ENCODE measurements at regions not wholly inside any gene's neighbourhood (a gene's known extent, or its start where the extent isn't known, plus 50 kb on each side); places are given as distances from the start of the nearest gene placed in this dataset.

DNA sequence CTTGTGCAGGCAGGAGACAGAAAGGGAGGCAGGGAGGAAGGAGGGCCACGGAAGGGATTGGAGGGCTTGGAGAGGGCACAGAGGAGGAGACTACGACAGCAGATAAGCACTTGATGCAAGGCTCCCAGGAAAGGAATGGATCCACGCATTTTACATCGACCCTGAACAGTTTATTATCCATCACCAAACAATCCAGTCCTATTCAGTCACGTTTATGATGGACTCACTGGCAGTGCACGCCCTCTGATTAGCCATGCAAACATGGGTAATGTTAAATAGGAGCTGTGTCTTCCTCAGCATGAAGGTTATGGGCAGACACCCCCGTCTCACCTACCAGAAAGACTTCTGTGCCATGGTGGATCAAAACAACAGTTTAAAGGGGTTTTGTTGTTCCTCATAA is 80.2 kb upstream of the SNRK start:
- dilution Hi-C loops (cut with MboI; ENCODE audit: extremely low pct_ligation_motif_present, low sequenced_read_pairs) = no loop called here
- H3K9me1 ChIP-seq (replicated peaks; ENCODE audit: control insufficient read depth, extremely low read depth, insufficient read depth, low read length) = no peaks in the 10 kb centered on the region
- H3K79me2 ChIP-seq (ENCODE audit: control insufficient read depth, insufficient read depth, low read length) = no peaks in the 10 kb centered on the region
- FAIRE-seq (no peak), DNase-seq (ENCODE audit: low read depth, low spot score) (no peak)
- no peaks in the 10 kb centered on the region for H4K20me1 ChIP-seq (replicated peaks; ENCODE audit: control insufficient read depth, extremely low read depth, insufficient read depth, low read length)
- TF ChIP-seq GATA2 (IDR thresholded peaks at IDR 0.05; ENCODE audit: insufficient read depth, insufficient read length, low read depth, low read length) = no peak
- TF ChIP-seq, protein P1, sequence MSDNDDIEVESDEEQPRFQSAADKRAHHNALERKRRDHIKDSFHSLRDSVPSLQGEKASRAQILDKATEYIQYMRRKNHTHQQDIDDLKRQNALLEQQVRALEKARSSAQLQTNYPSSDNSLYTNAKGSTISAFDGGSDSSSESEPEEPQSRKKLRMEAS (IDR thresholded peaks at IDR 0.05; ENCODE audit: insufficient read depth, insufficient read length) = no peak
- TF ChIP-seq POLR2A (IDR thresholded peaks at IDR 0.05; ENCODE audit: low read depth, low read length) = no peak
- intact Hi-C loops (cut with micrococcal nuclease) = no loop called here
- H3K4me2 ChIP-seq (ENCODE audit: insufficient read depth, low read length) = no peak overlapping the region
- ChIA-PET CTCF (interaction anchor here (1.0 kb wide), 1 partner anchor 19 kb away, joined by 3 read pairs; no protein-coding TSS in a partner anchor), POLR2A (no interaction called here)
- H3K36me3 ChIP-seq (ENCODE audit: control insufficient read depth in 2 of 2, extremely low read depth in 1 of 2, insufficient read depth in 2 of 2, low read length in 2 of 2) = no peaks in the 10 kb centered on the region
- no peaks in the 10 kb centered on the region for H3K27me3 ChIP-seq (ENCODE audit: control insufficient read depth in 2 of 2, insufficient read depth in 2 of 2, low read length in 2 of 2)
- H3K9me3 ChIP-seq (replicated peaks; ENCODE audit: control insufficient read depth, insufficient read depth, low read length) = no peaks in the 10 kb centered on the region
- H2AFZ ChIP-seq (ENCODE audit: low read depth, low read length) = no peak overlapping the region
- BruUV-seq (replicated peaks) = no TSS peak
- no peak overlapping the region for H3K4me3 ChIP-seq (replicated peaks in 1 of 3; ENCODE audit: insufficient read depth in 1 of 3, low read depth in 1 of 3, low read length in 3 of 3)
- no peak overlapping the region for H3K9ac ChIP-seq (replicated peaks; ENCODE audit: extremely low read depth, insufficient read depth, low read length)
- no peaks in the 10 kb centered on the region for H3K4me1 ChIP-seq (ENCODE audit: control insufficient read depth, extremely low read depth, insufficient read depth, low read length)
- H3K27ac ChIP-seq (ENCODE audit: insufficient read depth, low read depth, low read length) = no peak overlapping the region

DNA sequence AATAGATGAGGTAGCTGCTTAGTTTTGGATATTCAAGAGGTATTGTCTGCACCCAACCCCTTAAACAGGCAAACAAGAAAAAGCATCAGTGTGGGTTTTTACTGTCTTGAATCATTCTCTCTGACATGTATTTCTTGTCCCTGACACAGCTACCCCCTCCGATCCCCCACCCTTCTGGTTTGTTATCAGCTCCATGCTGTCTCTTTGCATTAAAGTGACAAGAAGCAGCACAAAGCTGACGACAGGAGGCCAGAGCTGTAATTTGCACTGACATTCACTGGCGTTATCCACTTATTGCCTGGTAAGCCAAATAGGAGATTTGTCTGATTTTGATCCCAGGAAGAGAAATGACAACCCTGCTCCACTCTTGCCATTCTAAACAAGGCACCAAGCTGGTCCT is 83.3 kb upstream of the SNRK start:
- no peak for TF ChIP-seq FOS (IDR thresholded peaks at IDR 0.05; ENCODE audit: borderline replicate concordance, insufficient read depth, low read length)
- TF ChIP-seq MYC (IDR thresholded peaks at IDR 0.05; ENCODE audit: low read depth, low read length) = no peak
- no peak for TF ChIP-seq EZH2 (IDR thresholded peaks at IDR 0.05; ENCODE audit: borderline replicate concordance, low read depth, low read length, severe bottlenecking)
- no peak for TF ChIP-seq POLR2AphosphoS5 (IDR thresholded peaks at IDR 0.05; ENCODE audit: insufficient read depth, low read depth, low read length)
- TF ChIP-seq, protein P1 (IDR thresholded peaks at IDR 0.05; ENCODE audit: insufficient read depth, insufficient read length) = no peak
- TF ChIP-seq, protein P2, sequence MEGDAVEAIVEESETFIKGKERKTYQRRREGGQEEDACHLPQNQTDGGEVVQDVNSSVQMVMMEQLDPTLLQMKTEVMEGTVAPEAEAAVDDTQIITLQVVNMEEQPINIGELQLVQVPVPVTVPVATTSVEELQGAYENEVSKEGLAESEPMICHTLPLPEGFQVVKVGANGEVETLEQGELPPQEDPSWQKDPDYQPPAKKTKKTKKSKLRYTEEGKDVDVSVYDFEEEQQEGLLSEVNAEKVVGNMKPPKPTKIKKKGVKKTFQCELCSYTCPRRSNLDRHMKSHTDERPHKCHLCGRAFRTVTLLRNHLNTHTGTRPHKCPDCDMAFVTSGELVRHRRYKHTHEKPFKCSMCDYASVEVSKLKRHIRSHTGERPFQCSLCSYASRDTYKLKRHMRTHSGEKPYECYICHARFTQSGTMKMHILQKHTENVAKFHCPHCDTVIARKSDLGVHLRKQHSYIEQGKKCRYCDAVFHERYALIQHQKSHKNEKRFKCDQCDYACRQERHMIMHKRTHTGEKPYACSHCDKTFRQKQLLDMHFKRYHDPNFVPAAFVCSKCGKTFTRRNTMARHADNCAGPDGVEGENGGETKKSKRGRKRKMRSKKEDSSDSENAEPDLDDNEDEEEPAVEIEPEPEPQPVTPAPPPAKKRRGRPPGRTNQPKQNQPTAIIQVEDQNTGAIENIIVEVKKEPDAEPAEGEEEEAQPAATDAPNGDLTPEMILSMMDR (IDR thresholded peaks at IDR 0.05; ENCODE audit: extremely low read depth in 1 of 2, insufficient read depth in 1 of 2, low read depth in 1 of 2, low read length in 2 of 2) = no peak
- TF ChIP-seq JUN (IDR thresholded peaks at IDR 0.05; ENCODE audit: borderline replicate concordance, insufficient read depth, insufficient read length, low read depth) = no peak
- no peak for TF ChIP-seq POLR2A (IDR thresholded peaks at IDR 0.05; ENCODE audit: low read depth, low read length)
- no peak for TF ChIP-seq GATA2 (IDR thresholded peaks at IDR 0.05; ENCODE audit: insufficient read depth, insufficient read length, low read depth, low read length)
- Histone ChIP-seq H3K36me3 (ENCODE audit: control insufficient read depth in 2 of 2, extremely low read depth in 1 of 2, insufficient read depth in 2 of 2, low read length in 2 of 2) (no peaks in the 10 kb centered on the region), H3K4me1 (ENCODE audit: control insufficient read depth, extremely low read depth, insufficient read depth, low read length) (peaks cover 10% of the 10 kb centered on the region), H3K9ac (replicated peaks; ENCODE audit: extremely low read depth, insufficient read depth, low read length) (no peak overlapping the region), H3K79me2 (ENCODE audit: control insufficient read depth, insufficient read depth, low read length) (no peaks in the 10 kb centered on the region), H3K4me2 (ENCODE audit: insufficient read depth, low read length) (no peak overlapping the region), H3K9me3 (replicated peaks; ENCODE audit: control insufficient read depth, insufficient read depth, low read length) (no peaks in the 10 kb centered on the region), H3K9me1 (replicated peaks; ENCODE audit: control insufficient read depth, extremely low read depth, insufficient read depth, low read length) (no peaks in the 10 kb centered on the region), H3K27ac (ENCODE audit: insufficient read depth, low read depth, low read length) (no peak overlapping the region), H3K27me3 (ENCODE audit: control insufficient read depth in 2 of 2, insufficient read depth in 2 of 2, low read length in 2 of 2) (no peaks in the 10 kb centered on the region), H3K4me3 (replicated peaks in 1 of 3; ENCODE audit: insufficient read depth in 1 of 3, low read depth in 1 of 3, low read length in 3 of 3) (no peak overlapping the region), H4K20me1 (replicated peaks; ENCODE audit: control insufficient read depth, extremely low read depth, insufficient read depth, low read length) (no peaks in the 10 kb centered on the region), H2AFZ (ENCODE audit: low read depth, low read length) (no peak overlapping the region)
- POLR2A ChIA-PET = no interaction called here
- BruUV-seq (replicated peaks) = no TSS peak
- CTCF ChIA-PET = interaction anchor here (0.7 to 2.2 kb wide), 5 partner anchors 18 to 47 kb away, joined by 3 to 6 read pairs (median 3); no protein-coding TSS in a partner anchor
- FAIRE-seq (no peak), DNase-seq (ENCODE audit: low read depth, low spot score) (no peak)
- intact Hi-C loops (cut with micrococcal nuclease) = no loop called here
- dilution Hi-C loops (cut with MboI; ENCODE audit: extremely low pct_ligation_motif_present, low sequenced_read_pairs) = no loop called here
